ENCODE measurements at regions not wholly inside any gene's neighbourhood (a gene's known extent, or its start where the extent isn't known, plus 50 kb on each side); places are given as distances from the start of the nearest gene placed in this dataset.
"Not testable (repeated sequence)": the region's sequence is repeated elsewhere in the genome, so short reads cannot be mapped to it uniquely, and the experiment has no call there.

DNA sequence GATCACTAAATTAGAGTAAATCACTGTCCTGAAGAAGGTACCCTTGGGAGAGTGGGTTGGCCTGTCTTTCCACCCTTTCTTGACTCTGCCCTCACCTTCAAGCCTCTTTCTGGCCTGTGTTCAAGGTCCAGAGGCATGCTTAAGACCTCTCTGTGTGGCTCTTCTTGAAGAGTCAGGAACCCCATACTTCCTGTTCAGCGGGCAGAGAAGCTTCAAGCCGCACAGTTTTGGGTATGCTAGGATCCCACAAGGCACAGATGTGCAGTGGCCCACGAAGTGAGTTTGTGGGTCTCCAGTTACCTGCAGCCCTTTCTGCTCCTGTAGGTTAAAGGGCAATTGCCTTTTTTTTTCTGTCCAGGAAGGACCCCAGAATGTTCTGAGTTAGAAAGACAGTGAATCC is 185.4 kb downstream of the FAM72C start:
- H3K27ac ChIP-seq (ENCODE audit: low read depth in 2 of 2, low read length in 1 of 2); H3K4me1 ChIP-seq (ENCODE audit: control insufficient read depth in 2 of 2, insufficient read depth in 2 of 2, low read length in 1 of 2); H3K36me3 ChIP-seq (ENCODE audit: control insufficient read depth in 2 of 2, insufficient read depth in 2 of 2, low read length in 1 of 2); H3K4me3 ChIP-seq (ENCODE audit: low read depth in 1 of 2, low read length in 2 of 2); H3K27me3 ChIP-seq (ENCODE audit: control insufficient read depth in 1 of 2, insufficient read depth in 2 of 2, low read length in 2 of 2); H3K9me3 ChIP-seq (ENCODE audit: control insufficient read depth in 2 of 2, insufficient read depth in 1 of 2, low read depth in 1 of 2, low read length in 1 of 2): not testable (repeated sequence)
- WGBS, 2 donors, result no CpG with 5 or more reads among the region's 3 CpGs

DNA sequence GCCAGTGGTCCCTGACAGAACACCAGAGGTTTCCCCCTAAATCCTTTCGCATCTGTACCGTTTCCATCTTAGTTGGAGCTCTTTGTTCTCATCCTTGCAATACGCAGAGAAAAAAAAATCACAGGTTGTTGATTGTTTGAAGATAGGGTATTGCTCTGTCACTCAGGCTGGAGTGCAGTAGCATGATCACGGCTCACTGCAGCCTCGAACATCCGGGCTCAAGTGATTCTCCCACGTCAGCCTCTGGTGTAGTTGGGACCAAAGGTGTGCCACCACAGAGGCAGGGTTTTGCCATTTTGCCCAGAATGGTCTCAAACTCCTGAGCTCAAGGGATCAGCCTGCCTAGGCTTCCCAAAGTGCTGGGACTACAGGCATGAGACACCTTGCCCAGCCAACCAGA is 185.9 kb downstream of the FAM72C start:
- 88 to 100% methylated on average over 2 of the region's 7 CpGs for WGBS, 2 donors
- H3K36me3 ChIP-seq (ENCODE audit: control insufficient read depth in 2 of 2, insufficient read depth in 2 of 2, low read length in 1 of 2); H3K4me3 ChIP-seq (ENCODE audit: low read depth in 1 of 2, low read length in 2 of 2); H3K27ac ChIP-seq (ENCODE audit: low read depth in 2 of 2, low read length in 1 of 2); H3K27me3 ChIP-seq (ENCODE audit: control insufficient read depth in 1 of 2, insufficient read depth in 2 of 2, low read length in 2 of 2); H3K4me1 ChIP-seq (ENCODE audit: control insufficient read depth in 2 of 2, insufficient read depth in 2 of 2, low read length in 1 of 2); H3K9me3 ChIP-seq (ENCODE audit: control insufficient read depth in 2 of 2, insufficient read depth in 1 of 2, low read depth in 1 of 2, low read length in 1 of 2): not testable (repeated sequence)

- H3K27ac ChIP-seq (ENCODE audit: low read depth in 2 of 2, low read length in 1 of 2); H3K4me3 ChIP-seq (ENCODE audit: low read depth in 1 of 2, low read length in 2 of 2); H3K36me3 ChIP-seq (ENCODE audit: control insufficient read depth in 2 of 2, insufficient read depth in 2 of 2, low read length in 1 of 2); H3K27me3 ChIP-seq (ENCODE audit: control insufficient read depth in 1 of 2, insufficient read depth in 2 of 2, low read length in 2 of 2); H3K9me3 ChIP-seq (ENCODE audit: control insufficient read depth in 2 of 2, insufficient read depth in 1 of 2, low read depth in 1 of 2, low read length in 1 of 2); H3K4me1 ChIP-seq (ENCODE audit: control insufficient read depth in 2 of 2, insufficient read depth in 2 of 2, low read length in 1 of 2): not testable (repeated sequence)
- WGBS, 2 donors, result 81 to 86% methylated on average over 4 of the region's 11 CpGs
These were observed 187.4 kb downstream of the FAM72C start for GRCh38 chr1:143784239-143784882.

- not testable (repeated sequence) for H3K9me3 ChIP-seq (ENCODE audit: control insufficient read depth in 2 of 2, insufficient read depth in 1 of 2, low read depth in 1 of 2, low read length in 1 of 2); H3K4me3 ChIP-seq (ENCODE audit: low read depth in 1 of 2, low read length in 2 of 2); H3K27me3 ChIP-seq (ENCODE audit: control insufficient read depth in 1 of 2, insufficient read depth in 2 of 2, low read length in 2 of 2); H3K27ac ChIP-seq (ENCODE audit: low read depth in 2 of 2, low read length in 1 of 2); H3K36me3 ChIP-seq (ENCODE audit: control insufficient read depth in 2 of 2, insufficient read depth in 2 of 2, low read length in 1 of 2); H3K4me1 ChIP-seq (ENCODE audit: control insufficient read depth in 2 of 2, insufficient read depth in 2 of 2, low read length in 1 of 2)
- no CpG with 5 or more reads among the region's 1 CpG for WGBS, 2 donors
These were observed 193.6 kb downstream of the FAM72C start for GRCh38 chr1:143778178-143778577.

- not testable (repeated sequence) for H3K27me3 ChIP-seq (ENCODE audit: control insufficient read depth in 1 of 2, insufficient read depth in 2 of 2, low read length in 2 of 2); H3K27ac ChIP-seq (ENCODE audit: low read depth in 2 of 2, low read length in 1 of 2); H3K4me3 ChIP-seq (ENCODE audit: low read depth in 1 of 2, low read length in 2 of 2); H3K4me1 ChIP-seq (ENCODE audit: control insufficient read depth in 2 of 2, insufficient read depth in 2 of 2, low read length in 1 of 2); H3K9me3 ChIP-seq (ENCODE audit: control insufficient read depth in 2 of 2, insufficient read depth in 1 of 2, low read depth in 1 of 2, low read length in 1 of 2); H3K36me3 ChIP-seq (ENCODE audit: control insufficient read depth in 2 of 2, insufficient read depth in 2 of 2, low read length in 1 of 2)
- 40 to 44% methylated on average over 1 to 2 of the region's 2 CpGs for WGBS, 2 donors
These were observed 207.0 kb downstream of the FAM72C start for GRCh38 chr1:143764831-143765230.

GRCh38 chr1:143760366-143760765 is 211.4 kb downstream of the FAM72C start:
- not testable (repeated sequence) for H3K27me3 ChIP-seq (ENCODE audit: control insufficient read depth in 1 of 2, insufficient read depth in 2 of 2, low read length in 2 of 2); H3K4me1 ChIP-seq (ENCODE audit: control insufficient read depth in 2 of 2, insufficient read depth in 2 of 2, low read length in 1 of 2); H3K4me3 ChIP-seq (ENCODE audit: low read depth in 1 of 2, low read length in 2 of 2); H3K27ac ChIP-seq (ENCODE audit: low read depth in 2 of 2, low read length in 1 of 2); H3K9me3 ChIP-seq (ENCODE audit: control insufficient read depth in 2 of 2, insufficient read depth in 1 of 2, low read depth in 1 of 2, low read length in 1 of 2); H3K36me3 ChIP-seq (ENCODE audit: control insufficient read depth in 2 of 2, insufficient read depth in 2 of 2, low read length in 1 of 2)
- 63 to 64% methylated on average over 5 to 6 of the region's 7 CpGs for WGBS, 2 donors

DNA sequence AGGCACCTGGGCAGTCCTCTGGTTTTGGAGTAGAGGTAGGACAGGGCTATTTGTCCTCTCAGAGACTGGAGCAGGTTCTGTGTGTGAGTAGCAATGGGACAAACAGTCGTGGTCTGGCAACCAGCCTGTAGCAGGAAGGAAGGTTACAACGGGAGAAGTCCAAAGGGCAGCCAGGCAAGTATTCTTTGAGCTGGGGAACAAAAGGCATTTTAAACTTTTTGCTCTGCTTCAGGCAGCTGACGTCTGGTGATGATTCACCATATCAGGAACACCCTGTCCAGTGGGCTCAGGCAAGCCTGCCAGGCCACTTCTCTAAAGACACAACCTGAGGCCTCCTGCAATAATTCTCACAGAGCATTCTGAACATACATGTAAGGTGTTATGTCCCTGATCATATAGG is 215.8 kb downstream of the FAM72C start:
- not testable (repeated sequence) for H3K4me1 ChIP-seq (ENCODE audit: control insufficient read depth in 2 of 2, insufficient read depth in 2 of 2, low read length in 1 of 2); H3K9me3 ChIP-seq (ENCODE audit: control insufficient read depth in 2 of 2, insufficient read depth in 1 of 2, low read depth in 1 of 2, low read length in 1 of 2); H3K27ac ChIP-seq (ENCODE audit: low read depth in 2 of 2, low read length in 1 of 2); H3K27me3 ChIP-seq (ENCODE audit: control insufficient read depth in 1 of 2, insufficient read depth in 2 of 2, low read length in 2 of 2); H3K4me3 ChIP-seq (ENCODE audit: low read depth in 1 of 2, low read length in 2 of 2); H3K36me3 ChIP-seq (ENCODE audit: control insufficient read depth in 2 of 2, insufficient read depth in 2 of 2, low read length in 1 of 2)
- WGBS, 2 donors, result 17% methylated on average over 3 of the region's 3 CpGs

- Histone ChIP-seq H3K27ac (ENCODE audit: low read depth in 2 of 2, low read length in 1 of 2) (no peak overlapping the region), H3K4me3 (ENCODE audit: low read depth in 1 of 2, low read length in 2 of 2) (no peak overlapping the region), H3K36me3 (ENCODE audit: control insufficient read depth in 2 of 2, insufficient read depth in 2 of 2, low read length in 1 of 2) (no peaks in the 10 kb centered on the region), H3K4me1 (ENCODE audit: control insufficient read depth in 2 of 2, insufficient read depth in 2 of 2, low read length in 1 of 2) (no peaks in the 10 kb centered on the region), H3K27me3 (ENCODE audit: control insufficient read depth in 1 of 2, insufficient read depth in 2 of 2, low read length in 2 of 2) (no peaks in the 10 kb centered on the region), H3K9me3 (ENCODE audit: control insufficient read depth in 2 of 2, insufficient read depth in 1 of 2, low read depth in 1 of 2, low read length in 1 of 2) (no peaks in the 10 kb centered on the region)
- 52 to 55% methylated on average over 3 of the region's 3 CpGs for WGBS, 2 donors
These were observed 222.9 kb downstream of the FAM72C start for GRCh38 chr1:143748906-143749305.

- Histone ChIP-seq H3K9me3 (ENCODE audit: control insufficient read depth in 2 of 2, insufficient read depth in 1 of 2, low read depth in 1 of 2, low read length in 1 of 2) (no peaks in the 10 kb centered on the region), H3K36me3 (ENCODE audit: control insufficient read depth in 2 of 2, insufficient read depth in 2 of 2, low read length in 1 of 2) (no peaks in the 10 kb centered on the region), H3K27ac (ENCODE audit: low read depth in 2 of 2, low read length in 1 of 2) (no peak overlapping the region), H3K4me1 (ENCODE audit: control insufficient read depth in 2 of 2, insufficient read depth in 2 of 2, low read length in 1 of 2) (no peaks in the 10 kb centered on the region), H3K4me3 (ENCODE audit: low read depth in 1 of 2, low read length in 2 of 2) (no peak overlapping the region), H3K27me3 (ENCODE audit: control insufficient read depth in 1 of 2, insufficient read depth in 2 of 2, low read length in 2 of 2) (peaks cover 0 to 2% of the 10 kb centered on the region in 2 donors)
- WGBS, 2 donors, result 4 to 8% methylated on average over 14 of the region's 14 CpGs
These were observed 235.2 kb downstream of the FAM72C start for GRCh38 chr1:143736562-143736961.

- Histone ChIP-seq H3K36me3 (ENCODE audit: control insufficient read depth in 2 of 2, insufficient read depth in 2 of 2, low read length in 1 of 2) (no peaks in the 10 kb centered on the region), H3K27ac (ENCODE audit: low read depth in 2 of 2, low read length in 1 of 2) (no peak overlapping the region), H3K4me3 (ENCODE audit: low read depth in 1 of 2, low read length in 2 of 2) (peak overlapping the region in 1 of 2 donors; percentile 33), H3K27me3 (ENCODE audit: control insufficient read depth in 1 of 2, insufficient read depth in 2 of 2, low read length in 2 of 2) (peaks cover 0 to 2% of the 10 kb centered on the region in 2 donors), H3K9me3 (ENCODE audit: control insufficient read depth in 2 of 2, insufficient read depth in 1 of 2, low read depth in 1 of 2, low read length in 1 of 2) (no peaks in the 10 kb centered on the region), H3K4me1 (ENCODE audit: control insufficient read depth in 2 of 2, insufficient read depth in 2 of 2, low read length in 1 of 2) (no peaks in the 10 kb centered on the region)
- WGBS, 2 donors, result 6 to 7% methylated on average over 36 of the region's 36 CpGs
These were observed 235.9 kb downstream of the FAM72C start for GRCh38 chr1:143735764-143736461.
